ENCODE measurements at regions not wholly inside any gene's neighbourhood (a gene's known extent, or its start where the extent isn't known, plus 50 kb on each side); places are given as distances from the start of the nearest gene placed in this dataset.
A peak's percentile ranks its signal among the peaks of the same experiment; 100 is the strongest.

DNA sequence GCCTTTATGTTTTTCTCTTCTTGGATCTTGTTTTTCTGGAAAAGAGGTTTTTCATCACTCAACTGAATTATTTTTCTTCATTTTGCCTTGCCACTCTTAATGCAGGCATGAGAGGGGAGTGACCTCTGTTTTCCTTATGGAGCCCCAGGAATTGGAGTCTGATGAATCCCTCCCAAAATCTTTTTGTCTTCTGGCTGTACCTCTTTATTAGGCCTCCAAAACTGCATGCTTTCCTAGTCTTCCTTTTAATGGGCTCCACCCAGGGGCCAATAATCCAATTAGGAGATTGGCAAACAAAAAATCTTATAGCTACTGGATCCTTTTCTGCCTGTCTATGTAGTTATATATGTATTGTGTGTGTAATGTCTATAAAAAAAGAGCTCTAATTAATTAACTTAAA, 192.4 kb upstream of the PEX5L start:
- Histone ChIP-seq H2AFZ (ENCODE audit: control insufficient read depth, low read depth, low read length) (no peak overlapping the region), H3K36me3 (ENCODE audit: control insufficient read depth in 2 of 2, insufficient read depth in 2 of 2, low read length in 1 of 2) (no peaks in the 10 kb centered on the region), H4K20me1 (ENCODE audit: control insufficient read depth, insufficient read depth) (no peaks in the 10 kb centered on the region), H3K27me3 (replicated peaks in 1 of 2; ENCODE audit: control insufficient read depth in 2 of 2, insufficient read depth in 2 of 2, low read length in 1 of 2) (no peaks in the 10 kb centered on the region), H3K27ac (ENCODE audit: control insufficient read depth, insufficient read depth) (no peak overlapping the region), H3K4me1 (ENCODE audit: control insufficient read depth, insufficient read depth, low read length) (no peaks in the 10 kb centered on the region), H3K9ac (ENCODE audit: control insufficient read depth, insufficient read depth, low read length) (no peak overlapping the region), H3K79me2 (ENCODE audit: control insufficient read depth, insufficient read depth, low read length) (no peaks in the 10 kb centered on the region), H3K9me3 (replicated peaks; ENCODE audit: control insufficient read depth, insufficient read depth, low read length) (peaks cover 8% of the 10 kb centered on the region; the same call in 2 of the 3 replicates), H3K4me3 (no peak overlapping the region), H3K4me2 (ENCODE audit: control insufficient read depth, insufficient read depth) (no peak overlapping the region)
- no peak for FAIRE-seq
- ChIA-PET SMC1A (ENCODE audit: uncharacterized antibody, unreplicated experiment) (no interaction called here), RAD21 (ENCODE audit: unreplicated experiment) (no interaction called here), POLR2A (no interaction called here), CTCF (interaction anchor here (1.5 kb wide), 1 partner anchor 9 kb away, joined by 3 read pairs; no protein-coding TSS in a partner anchor)
- ATAC-seq = no peak
- in situ Hi-C loops (cut with MboI) = no loop called here
- BruUV-seq (replicated peaks) = no TSS peak
- DNase-seq (ENCODE audit: low read depth, low spot score) = no peak
- TF ChIP-seq, protein P1, sequence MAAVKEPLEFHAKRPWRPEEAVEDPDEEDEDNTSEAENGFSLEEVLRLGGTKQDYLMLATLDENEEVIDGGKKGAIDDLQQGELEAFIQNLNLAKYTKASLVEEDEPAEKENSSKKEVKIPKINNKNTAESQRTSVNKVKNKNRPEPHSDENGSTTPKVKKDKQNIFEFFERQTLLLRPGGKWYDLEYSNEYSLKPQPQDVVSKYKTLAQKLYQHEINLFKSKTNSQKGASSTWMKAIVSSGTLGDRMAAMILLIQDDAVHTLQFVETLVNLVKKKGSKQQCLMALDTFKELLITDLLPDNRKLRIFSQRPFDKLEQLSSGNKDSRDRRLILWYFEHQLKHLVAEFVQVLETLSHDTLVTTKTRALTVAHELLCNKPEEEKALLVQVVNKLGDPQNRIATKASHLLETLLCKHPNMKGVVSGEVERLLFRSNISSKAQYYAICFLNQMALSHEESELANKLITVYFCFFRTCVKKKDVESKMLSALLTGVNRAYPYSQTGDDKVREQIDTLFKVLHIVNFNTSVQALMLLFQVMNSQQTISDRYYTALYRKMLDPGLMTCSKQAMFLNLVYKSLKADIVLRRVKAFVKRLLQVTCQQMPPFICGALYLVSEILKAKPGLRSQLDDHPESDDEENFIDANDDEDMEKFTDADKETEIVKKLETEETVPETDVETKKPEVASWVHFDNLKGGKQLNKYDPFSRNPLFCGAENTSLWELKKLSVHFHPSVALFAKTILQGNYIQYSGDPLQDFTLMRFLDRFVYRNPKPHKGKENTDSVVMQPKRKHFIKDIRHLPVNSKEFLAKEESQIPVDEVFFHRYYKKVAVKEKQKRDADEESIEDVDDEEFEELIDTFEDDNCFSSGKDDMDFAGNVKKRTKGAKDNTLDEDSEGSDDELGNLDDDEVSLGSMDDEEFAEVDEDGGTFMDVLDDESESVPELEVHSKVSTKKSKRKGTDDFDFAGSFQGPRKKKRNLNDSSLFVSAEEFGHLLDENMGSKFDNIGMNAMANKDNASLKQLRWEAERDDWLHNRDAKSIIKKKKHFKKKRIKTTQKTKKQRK (IDR thresholded peaks at IDR 0.05; ENCODE audit: low read depth, low read length) = peak; percentile 69
- TF ChIP-seq SRF (IDR thresholded peaks at IDR 0.05; ENCODE audit: low read depth in 2 of 2, low read length in 2 of 2) = no peak
- intact Hi-C loops (cut with micrococcal nuclease; ENCODE audit: unreplicated experiment) = no loop called here

DNA sequence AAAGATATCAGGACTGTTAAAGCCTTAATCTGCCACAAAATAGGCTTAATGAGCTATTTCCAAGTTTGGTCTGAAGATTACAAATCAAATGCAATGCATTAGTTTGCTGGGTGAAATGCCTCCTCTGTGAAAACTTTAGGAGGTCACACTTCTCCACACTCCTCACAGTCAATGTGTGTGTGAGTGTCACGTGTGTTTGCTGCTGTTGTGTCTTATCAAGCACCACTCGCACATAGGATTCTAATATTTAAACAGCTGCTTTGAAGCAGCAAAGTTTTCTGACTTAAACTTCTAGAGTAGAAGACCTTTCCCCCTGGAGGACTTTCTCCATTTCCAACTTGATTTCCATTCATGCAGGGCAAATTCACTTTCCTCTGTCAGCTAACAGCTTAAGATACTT, 203.2 kb upstream of the PEX5L start:
- no TSS peak for BruUV-seq (replicated peaks)
- Histone ChIP-seq H3K36me3 (ENCODE audit: control insufficient read depth in 2 of 2, insufficient read depth in 2 of 2, low read length in 1 of 2) (no peaks in the 10 kb centered on the region), H3K9ac (ENCODE audit: control insufficient read depth, insufficient read depth, low read length) (no peak overlapping the region), H2AFZ (ENCODE audit: control insufficient read depth, low read depth, low read length) (no peak overlapping the region), H3K9me3 (replicated peaks; ENCODE audit: control insufficient read depth, insufficient read depth, low read length) (no peaks in the 10 kb centered on the region; the same call in 1 of the 3 replicates), H3K27ac (ENCODE audit: control insufficient read depth, insufficient read depth) (no peak overlapping the region), H3K4me2 (ENCODE audit: control insufficient read depth, insufficient read depth) (no peak overlapping the region), H3K4me3 (no peak overlapping the region), H3K79me2 (ENCODE audit: control insufficient read depth, insufficient read depth, low read length) (no peaks in the 10 kb centered on the region), H3K4me1 (ENCODE audit: control insufficient read depth, insufficient read depth, low read length) (no peaks in the 10 kb centered on the region), H3K27me3 (replicated peaks in 1 of 2; ENCODE audit: control insufficient read depth in 2 of 2, insufficient read depth in 2 of 2, low read length in 1 of 2) (no peaks in the 10 kb centered on the region), H4K20me1 (ENCODE audit: control insufficient read depth, insufficient read depth) (no peaks in the 10 kb centered on the region)
- RAD21 ChIA-PET (ENCODE audit: unreplicated experiment) = no interaction called here
- CTCF ChIA-PET = interaction anchor here (0.8 kb wide), 1 partner anchor 14 kb away, joined by 3 read pairs; no protein-coding TSS in a partner anchor
- in situ Hi-C loops (cut with MboI) (no loop called here), intact Hi-C loops (cut with micrococcal nuclease; ENCODE audit: unreplicated experiment) (no loop called here)
- SMC1A ChIA-PET (ENCODE audit: uncharacterized antibody, unreplicated experiment) = interaction anchor here (1.1 to 1.8 kb wide), 2 partner anchors 13 to 148 kb away, joined by 3 to 4 read pairs; no protein-coding TSS in a partner anchor
- 24% methylated on average over 2 of the region's 2 CpGs for WGBS (ENCODE audit: insufficient coverage, insufficient replicate concordance, low lambda C conversion rate, missing lambda C conversion rate)
- ATAC-seq = no peak
- POLR2A ChIA-PET = no interaction called here
- FAIRE-seq = no peak
- no peak for DNase-seq (ENCODE audit: low read depth, low spot score)
- TF ChIP-seq, protein P2, sequence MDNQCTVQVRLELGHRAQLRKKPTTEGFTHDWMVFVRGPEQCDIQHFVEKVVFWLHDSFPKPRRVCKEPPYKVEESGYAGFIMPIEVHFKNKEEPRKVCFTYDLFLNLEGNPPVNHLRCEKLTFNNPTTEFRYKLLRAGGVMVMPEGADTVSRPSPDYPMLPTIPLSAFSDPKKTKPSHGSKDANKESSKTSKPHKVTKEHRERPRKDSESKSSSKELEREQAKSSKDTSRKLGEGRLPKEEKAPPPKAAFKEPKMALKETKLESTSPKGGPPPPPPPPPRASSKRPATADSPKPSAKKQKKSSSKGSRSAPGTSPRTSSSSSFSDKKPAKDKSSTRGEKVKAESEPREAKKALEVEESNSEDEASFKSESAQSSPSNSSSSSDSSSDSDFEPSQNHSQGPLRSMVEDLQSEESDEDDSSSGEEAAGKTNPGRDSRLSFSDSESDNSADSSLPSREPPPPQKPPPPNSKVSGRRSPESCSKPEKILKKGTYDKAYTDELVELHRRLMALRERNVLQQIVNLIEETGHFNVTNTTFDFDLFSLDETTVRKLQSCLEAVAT (IDR thresholded peaks at IDR 0.05) = no peak
- no peak for TF ChIP-seq TCF3 (IDR thresholded peaks at IDR 0.05; ENCODE audit: borderline replicate concordance, insufficient read depth, low read depth, low read length)
- TF ChIP-seq EED (IDR thresholded peaks at IDR 0.05; ENCODE audit: low read depth) = no peak
- TF ChIP-seq KAT2A (conservative IDR thresholded peaks at IDR 0.05; ENCODE audit: control insufficient read depth, low read depth, low read length) = no peak
- TF ChIP-seq, protein P3, sequence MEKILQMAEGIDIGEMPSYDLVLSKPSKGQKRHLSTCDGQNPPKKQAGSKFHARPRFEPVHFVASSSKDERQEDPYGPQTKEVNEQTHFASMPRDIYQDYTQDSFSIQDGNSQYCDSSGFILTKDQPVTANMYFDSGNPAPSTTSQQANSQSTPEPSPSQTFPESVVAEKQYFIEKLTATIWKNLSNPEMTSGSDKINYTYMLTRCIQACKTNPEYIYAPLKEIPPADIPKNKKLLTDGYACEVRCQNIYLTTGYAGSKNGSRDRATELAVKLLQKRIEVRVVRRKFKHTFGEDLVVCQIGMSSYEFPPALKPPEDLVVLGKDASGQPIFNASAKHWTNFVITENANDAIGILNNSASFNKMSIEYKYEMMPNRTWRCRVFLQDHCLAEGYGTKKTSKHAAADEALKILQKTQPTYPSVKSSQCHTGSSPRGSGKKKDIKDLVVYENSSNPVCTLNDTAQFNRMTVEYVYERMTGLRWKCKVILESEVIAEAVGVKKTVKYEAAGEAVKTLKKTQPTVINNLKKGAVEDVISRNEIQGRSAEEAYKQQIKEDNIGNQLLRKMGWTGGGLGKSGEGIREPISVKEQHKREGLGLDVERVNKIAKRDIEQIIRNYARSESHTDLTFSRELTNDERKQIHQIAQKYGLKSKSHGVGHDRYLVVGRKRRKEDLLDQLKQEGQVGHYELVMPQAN (conservative IDR thresholded peaks at IDR 0.05) = no peak
- no peak for TF ChIP-seq TCF7 (IDR thresholded peaks at IDR 0.05; ENCODE audit: borderline replicate concordance)

All from GM12878 (cell line).